ENCODE measurements at regions not wholly inside any gene's neighbourhood (a gene's known extent, or its start where the extent isn't known, plus 50 kb on each side); places are given as distances from the start of the nearest gene placed in this dataset.
A peak's percentile ranks its signal among the peaks of the same experiment; 100 is the strongest.
"Not testable (repeated sequence)": the region's sequence is repeated elsewhere in the genome, so short reads cannot be mapped to it uniquely, and the experiment has no call there.

DNA sequence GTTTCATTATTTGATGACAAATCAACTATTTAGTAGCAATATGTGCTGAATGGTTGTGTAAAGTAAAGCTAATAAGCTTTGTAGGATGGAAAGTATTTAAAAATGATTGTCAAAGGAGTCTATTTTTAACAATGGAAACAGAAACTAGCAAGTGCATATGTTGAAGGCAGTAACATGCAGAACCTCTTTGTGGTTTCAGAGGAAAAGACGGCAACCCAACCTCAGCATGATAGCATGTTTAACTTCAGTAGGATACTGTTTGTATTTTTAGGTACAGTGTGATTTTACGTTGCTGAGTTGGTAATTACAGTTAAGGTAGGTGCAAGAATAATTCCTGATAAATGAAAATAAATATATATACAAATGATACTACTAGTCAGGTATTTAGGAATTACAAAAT lies 545.4 kb downstream of the CDY1 start:
- not testable (repeated sequence) for DNase-seq (ENCODE audit: low spot score)

DNA sequence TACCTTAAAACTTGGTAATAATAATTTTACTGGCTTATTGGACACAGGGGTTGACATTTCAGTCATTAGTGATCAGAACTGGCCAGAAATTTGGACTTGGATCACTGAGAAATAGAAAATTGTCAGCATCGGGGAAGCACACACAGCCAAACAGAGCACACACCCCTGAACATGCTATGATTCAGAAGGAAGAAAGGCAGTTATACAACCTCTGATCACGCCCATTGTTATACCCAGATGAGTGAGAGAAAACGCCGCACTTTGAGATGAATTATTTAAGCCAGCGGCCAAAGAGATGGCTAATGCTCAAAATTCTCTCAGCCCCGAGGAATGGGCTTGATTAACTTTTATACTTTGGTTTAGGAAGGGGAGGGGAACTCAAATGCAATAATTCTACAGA lies 557.4 kb downstream of the CDY1 start:
- DNase-seq (ENCODE audit: low spot score) = not testable (repeated sequence)

DNA sequence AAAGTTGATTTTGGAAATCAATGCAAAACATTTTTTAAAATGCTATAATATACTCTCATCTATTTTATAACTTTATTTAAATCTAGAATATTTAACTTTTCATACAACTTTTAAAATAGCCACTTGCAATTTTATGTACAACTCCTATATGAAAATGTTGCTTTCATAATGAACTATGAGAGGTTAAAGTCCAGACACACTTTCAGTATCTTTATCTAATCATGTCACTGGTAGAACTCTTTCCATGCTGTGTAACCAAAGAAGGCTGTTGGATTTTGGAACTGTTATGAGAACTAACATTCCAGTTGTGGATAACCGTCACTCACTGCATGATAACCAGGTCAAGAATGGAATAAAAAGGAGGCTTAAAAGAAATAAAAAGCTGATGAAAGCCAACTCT lies 603.1 kb downstream of the CDY1 start:
- DNase-seq (ENCODE audit: low spot score) = not testable (repeated sequence)

DNA sequence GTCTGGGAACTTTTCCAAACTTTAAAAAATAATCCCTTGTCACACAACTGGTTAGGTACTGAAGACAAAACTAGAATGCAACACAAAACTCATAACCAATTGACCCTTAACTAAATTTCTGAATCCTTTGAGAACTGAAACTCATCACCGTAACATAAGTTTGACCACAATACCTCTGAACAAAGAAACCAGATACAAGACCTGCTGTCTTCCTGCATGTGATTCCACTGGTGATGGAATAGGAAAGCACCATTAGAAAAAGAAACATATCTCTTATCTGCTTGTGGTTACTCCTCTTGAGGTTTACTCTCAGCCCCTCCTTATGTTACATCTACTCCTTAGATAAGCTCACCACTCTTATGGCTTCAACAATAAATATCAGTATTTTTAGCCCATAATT lies 603.6 kb downstream of the CDY1 start:
- not testable (repeated sequence) for DNase-seq (ENCODE audit: low spot score)

DNA sequence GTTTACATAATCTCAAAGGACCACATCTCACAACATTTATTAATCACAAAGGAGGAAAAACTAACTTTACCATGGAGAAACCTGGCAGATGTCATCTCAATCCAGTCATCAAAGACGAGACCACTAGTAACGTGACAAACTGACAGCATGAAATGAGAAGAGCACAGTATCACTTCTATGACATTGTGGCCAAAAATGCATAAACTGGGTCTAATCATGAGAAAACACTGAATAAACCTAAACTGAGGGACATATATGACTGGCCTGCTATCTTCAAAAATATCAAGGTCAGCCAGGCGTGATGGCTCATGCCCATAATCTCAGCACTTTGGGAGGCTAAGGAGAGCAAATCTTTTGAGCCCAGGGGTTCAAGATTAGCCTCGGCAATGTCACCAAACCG lies 619.0 kb downstream of the CDY1 start:
- not testable (repeated sequence) for DNase-seq (ENCODE audit: low spot score)

DNA sequence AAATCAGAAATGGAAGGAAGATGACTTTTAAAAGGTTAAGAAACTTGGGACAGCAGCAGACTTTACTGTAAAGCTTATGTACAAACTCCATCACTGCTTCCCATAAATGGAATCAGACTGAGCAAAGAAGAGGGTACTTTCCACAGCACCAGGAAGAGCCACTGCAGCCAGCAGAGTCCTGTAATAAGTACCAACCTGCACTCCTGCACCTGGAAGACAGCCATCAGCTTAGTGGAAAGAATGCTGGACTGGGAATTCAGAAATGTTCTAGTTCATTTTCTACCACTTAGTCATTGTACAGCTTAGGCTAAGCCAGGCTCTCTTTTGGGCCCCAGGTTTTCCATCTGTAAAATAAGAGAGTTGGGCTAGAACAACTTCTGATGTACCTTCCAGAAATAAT lies 632.3 kb downstream of the CDY1 start:
- not testable (repeated sequence) for DNase-seq (ENCODE audit: low spot score)

DNA sequence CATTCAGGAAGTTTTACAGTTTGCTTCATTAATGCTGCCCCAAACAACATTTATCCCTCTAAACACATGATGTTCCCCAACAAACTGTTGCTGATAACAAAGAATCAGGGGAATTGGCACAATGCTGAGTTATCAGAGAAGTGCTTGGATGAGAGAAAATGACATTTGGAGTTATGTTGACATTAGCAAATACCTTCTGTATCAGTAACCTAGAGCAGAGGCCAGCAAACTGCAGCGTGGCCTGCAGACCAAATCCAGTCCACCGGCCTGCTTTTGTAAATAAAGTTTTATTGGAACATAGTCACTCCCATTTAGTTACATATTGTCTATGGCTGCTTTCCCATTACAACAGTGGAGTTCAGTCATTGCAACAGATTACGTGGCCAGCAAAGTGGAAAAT lies 643.5 kb downstream of the CDY1 start:
- DNase-seq (ENCODE audit: low spot score) = not testable (repeated sequence)

DNA sequence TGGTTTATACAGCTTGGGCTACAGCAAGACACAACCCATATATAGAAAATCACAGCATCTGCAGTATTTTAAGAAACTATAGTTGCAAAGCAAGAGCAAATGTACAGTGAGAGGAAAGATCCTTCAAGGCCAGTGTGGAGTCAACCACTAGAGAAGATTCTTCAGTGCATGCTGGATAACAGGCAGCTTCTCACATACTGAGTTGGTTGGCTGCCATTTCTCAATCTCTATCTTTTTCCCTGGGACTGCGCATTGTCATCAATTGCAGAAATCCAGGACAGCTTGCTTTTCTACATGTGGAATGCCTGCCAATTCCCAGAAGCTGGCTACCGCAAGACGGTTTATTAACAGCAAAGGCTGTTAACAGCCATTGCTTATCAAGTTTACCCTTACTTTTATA lies 646.5 kb downstream of the CDY1 start:
- not testable (repeated sequence) for DNase-seq (ENCODE audit: low spot score)

DNA sequence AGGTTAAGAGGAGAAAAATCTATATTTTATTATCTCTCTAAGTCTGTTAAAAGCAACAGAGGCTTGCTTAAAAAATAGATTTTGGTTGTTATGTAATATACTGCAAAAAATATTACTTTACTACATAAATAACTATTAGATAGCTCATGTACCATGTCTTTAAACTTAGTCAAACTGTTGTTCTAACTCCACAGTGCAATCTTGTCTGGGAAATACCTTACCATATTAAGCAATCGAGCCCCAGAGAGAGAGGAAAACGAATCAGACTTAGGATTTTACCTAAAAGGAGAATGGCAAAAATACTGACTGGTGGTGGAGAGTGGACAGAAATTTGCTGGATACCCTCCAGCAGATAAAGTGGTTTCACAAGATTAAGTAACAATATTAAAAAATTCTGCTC lies 647.0 kb downstream of the CDY1 start:
- DNase-seq (ENCODE audit: low spot score) = not testable (repeated sequence)

DNA sequence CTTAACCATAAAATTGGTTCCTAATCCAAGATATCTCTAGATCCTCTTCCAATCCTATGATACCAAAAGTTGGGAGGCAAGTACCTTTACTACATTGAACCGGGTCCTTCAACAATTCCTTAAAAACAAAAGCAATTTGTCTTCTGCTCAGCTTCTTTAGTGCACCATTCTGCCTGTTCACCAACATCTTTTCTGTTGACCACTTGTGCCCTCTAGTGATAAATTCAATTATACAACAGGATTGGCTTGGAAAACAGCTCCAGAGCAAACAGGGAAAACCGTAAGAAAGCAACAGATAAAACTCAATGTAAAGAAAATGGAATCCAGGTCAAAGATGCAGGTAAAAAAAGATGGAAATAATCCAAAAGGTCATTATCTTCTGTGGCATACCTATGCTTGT lies 651.2 kb downstream of the CDY1 start:
- DNase-seq (ENCODE audit: low spot score) = not testable (repeated sequence)

DNA sequence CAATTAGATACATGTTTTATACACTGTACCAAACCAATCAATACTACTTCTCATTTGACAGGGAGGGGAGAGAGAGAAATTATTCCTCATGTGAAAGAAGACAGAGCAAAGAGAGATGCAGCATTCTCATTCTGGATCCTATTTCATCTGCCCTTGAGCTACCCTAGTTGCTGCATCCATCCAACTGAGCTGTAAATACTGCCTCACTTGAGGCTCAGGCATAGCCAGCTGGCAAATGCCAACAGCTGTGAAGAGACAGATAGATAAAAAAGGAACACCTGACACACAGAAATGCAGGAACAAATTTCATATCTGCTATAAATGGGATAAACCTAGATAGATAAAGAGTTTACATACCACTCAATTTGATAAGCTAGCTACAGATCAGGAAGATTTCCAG lies 684.1 kb downstream of the CDY1 start:
- DNase-seq (ENCODE audit: low spot score) = not testable (repeated sequence)

DNA sequence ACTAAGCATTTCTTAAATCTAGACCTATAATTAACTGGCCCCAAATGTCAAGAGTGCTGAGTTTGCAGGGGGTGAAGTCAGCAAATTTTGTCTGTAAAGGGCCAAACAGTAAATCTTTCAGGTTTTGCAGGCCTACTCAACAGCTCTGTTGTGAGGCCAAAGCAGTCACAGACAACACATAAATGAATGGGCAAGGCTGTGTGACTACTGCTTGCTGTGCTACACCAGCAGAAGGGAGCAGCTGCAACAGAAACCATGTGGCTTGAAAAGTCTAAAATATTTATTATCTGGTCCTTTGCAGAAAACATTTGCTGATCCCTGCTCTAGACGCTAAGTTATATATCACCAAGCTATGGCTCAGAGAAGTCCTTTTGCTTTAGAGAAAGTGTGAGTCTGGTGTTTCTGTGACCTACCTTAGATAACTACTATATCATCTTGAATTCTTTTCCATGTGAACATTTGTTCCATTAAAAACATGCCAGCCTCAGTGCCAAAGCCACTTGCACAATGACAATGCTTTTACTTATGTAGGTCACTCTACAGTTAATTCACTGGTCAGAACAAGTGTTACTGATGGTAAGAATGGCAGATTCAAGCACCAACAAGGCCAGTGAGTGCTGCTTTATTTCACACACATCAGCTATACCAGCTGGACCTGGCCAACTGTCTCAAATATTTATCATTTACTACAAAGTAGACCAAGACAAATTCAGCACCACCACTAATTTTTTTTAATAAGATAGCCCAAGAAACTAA lies 684.9 kb downstream of the CDY1 start:
- not testable (repeated sequence) for DNase-seq (ENCODE audit: low spot score)

DNA sequence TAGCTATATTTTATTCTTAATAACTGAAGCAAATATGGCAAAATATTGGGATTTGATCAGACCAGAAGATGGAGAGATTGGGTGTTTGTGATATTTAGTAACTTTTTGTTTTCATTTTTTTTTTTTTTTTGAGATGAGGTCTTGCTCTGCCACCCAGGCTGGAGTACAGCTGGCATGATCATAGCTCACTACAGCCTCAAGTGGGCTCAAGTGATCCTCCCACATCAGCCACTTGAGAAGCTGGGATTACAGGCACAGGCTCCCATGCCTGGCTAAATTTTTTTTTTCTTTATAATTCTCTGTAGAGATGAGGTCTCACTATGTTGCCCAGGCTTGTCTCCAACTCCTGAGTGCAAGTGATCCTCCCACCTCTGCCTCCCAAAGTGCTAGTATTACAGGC lies 686.4 kb downstream of the CDY1 start:
- DNase-seq (ENCODE audit: low spot score) = not testable (repeated sequence)

DNA sequence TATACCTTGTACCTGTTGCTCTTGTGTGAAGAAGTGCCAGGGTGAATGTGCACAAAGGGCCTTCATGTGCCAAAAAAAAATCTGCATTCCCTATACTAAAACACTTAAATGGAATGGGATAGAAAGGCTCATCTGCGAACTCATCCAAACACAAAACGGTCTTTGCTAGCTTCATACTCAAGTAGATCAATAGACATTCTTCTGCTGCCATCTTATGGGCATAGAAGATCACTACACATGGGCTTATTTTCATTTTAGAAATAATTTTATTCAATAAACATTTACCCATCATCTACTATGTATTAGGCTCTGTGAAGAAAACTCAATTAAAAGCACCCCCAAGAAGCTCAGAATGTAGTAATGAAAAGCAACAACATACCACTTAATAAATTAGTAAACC lies 693.1 kb downstream of the CDY1 start:
- DNase-seq (ENCODE audit: low spot score) = peak; percentile 32

DNA sequence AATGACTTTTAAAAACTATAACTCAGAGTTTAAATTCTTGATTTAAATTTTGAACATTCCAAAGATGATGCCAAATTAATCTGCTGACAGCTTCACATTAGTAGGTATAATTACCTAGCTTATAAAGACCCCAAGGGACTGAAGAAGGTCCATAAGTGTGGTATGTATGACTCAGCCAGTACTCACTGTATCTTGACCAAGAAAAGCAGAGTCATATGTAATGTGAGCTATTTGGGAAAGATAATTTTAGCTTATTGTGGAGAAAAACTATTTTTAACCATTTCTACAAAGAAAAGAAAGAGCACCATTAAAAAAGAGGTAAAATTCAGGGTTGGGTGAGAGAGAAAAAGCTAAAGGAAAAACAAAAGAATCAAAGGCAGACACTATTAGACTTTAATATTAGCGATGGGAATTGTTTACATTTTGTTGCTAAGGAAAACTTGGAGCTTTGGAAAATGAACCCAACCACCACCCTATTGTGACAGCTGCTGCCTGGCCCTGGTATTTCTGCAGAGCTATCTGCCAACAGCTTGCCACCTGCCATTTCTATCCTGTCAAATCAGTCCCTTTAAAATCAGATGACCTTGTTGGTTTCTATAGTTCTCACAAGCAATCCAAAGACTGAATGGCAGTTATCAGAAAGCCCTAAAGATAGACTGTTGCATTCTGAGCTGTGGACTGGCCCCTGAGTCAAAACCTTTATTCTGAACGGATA lies 697.7 kb downstream of the CDY1 start:
- not testable (repeated sequence) for DNase-seq (ENCODE audit: low spot score)

DNA sequence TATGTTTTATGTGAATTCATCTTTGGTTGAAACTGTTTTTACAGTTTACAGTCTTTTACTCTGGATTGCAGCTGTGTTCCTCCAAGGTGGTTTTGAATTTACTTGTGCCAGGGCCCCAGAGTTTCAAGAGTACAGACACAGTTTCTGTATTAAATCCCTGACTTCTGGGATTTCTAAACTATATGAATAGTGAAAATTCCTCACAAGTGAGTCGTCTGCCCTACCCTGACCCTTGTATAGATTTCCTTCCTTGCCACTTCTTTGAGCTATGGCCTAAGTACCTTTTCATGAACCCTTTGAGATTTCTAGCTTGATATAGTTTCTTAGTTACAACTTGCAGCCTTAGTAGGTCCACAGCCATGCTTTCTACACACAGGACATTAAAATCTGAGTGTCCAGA lies 700.8 kb downstream of the CDY1 start:
- not testable (repeated sequence) for DNase-seq (ENCODE audit: low spot score)

DNA sequence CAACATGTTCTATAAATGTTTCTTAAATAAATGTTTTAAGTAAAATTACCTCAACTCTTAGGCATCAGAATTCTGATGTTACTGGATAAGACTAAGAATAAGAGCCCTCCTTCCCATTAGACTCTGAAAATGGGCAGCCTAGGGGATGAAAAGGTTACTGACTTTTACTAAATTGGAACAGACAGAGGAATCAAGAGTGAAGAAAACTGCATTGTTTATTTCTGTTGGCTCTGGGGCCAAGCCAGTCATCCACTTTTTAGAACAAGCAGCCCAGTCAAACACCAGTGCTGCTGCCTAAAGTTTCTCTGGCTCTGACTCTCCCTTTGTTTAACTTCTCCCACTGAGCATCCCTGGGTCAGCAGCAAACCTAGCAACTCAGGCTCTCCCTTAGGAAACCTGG lies 731.0 kb downstream of the CDY1 start:
- not testable (repeated sequence) for DNase-seq (ENCODE audit: low spot score)

DNA sequence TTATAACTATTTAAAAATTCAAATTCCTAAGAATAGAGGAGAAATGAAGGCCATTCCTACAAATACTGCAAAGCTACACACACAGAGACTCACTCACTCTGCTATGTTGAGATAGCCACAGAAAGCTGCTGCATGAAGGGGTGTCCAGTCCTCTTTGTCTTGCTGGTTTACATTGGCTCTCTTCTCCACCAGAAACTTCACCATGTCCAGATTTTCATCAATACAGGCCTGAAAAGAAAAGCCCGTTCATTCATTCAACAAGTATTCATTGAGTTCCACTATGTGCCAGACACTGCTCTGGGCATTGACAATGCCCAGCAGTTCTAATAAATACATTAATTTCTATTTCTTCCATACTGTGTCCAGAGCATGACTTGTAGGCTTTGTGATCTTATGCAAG lies 732.3 kb downstream of the CDY1 start:
- DNase-seq (ENCODE audit: low spot score) = no peak

DNA sequence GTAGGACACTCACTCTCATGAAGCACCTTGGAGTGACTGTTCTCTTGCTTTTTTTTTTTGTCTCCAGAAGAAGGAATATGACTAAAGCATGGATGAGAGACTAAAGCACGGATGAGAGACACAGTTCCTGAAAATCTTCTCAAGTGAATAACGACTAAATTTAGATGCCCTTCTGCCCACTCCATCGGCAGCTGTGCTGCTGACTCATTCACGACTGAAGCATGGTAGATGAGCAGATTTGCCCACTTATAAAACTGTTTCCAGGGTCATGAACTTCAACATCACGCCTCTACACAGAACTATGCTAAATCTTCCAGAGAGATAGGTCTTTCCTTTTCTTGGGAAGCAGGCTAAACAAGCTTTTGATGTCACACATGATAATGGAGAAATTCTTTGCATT lies 738.0 kb downstream of the CDY1 start:
- DNase-seq (ENCODE audit: low spot score) = not testable (repeated sequence)

DNA sequence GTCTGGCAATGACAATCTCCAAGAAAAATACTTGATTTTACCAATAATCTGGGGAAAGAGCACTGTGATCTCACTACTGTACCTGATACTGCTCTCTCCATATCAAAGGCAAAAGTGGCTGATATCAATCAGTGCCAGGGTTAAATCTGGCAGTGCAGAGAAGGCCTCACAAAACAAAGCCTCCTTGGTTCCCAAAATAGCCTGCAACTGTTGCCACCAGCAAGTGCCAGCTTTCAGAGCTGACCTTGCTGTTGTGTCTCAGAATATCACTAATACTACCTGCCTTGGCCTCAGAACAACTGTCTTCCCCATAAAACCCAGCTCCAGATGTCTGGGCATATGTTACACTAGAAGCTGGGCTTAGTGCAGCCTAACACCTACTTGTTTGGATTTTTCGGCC lies 738.6 kb downstream of the CDY1 start:
- DNase-seq (ENCODE audit: low spot score) = not testable (repeated sequence)

DNA sequence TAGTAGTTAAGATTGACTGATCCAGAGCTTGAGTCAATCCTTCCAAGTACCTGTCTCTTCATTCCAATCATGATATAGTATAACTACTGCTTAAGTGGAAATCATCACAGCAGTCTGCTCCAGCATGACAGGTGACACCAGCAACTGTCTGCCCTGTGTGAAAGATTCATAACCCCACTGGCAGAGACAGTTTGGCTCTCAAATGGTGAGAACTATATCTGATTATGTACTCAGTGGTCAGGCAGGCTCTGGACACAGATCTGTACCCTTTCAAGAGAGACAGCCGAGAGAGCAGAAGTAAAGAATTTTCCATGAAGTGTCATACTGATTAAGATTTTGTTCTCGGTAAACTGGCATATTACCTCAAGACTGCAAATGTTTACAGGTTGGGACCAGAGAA lies 741.5 kb downstream of the CDY1 start:
- DNase-seq (ENCODE audit: low spot score) = not testable (repeated sequence)

DNA sequence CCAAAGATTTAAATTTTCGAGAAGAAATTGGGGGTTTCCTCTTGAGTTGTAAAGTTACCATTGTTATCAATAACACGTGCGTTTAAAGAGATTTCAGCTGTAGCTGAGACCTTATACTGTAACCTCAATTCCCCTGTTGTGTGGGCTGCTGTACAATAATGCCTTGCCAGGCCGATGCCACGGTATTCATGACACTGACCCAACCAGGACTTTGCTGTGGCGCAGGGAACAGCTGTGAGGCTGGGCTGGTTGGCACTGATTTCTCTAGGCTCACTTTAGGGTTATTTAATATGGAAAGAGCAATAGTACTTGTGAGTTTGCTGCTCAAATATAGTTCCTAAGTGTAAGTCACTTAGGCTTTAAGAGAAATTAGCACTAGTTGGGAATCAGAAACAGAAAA lies 744.2 kb downstream of the CDY1 start:
- not testable (repeated sequence) for DNase-seq (ENCODE audit: low spot score)

DNA sequence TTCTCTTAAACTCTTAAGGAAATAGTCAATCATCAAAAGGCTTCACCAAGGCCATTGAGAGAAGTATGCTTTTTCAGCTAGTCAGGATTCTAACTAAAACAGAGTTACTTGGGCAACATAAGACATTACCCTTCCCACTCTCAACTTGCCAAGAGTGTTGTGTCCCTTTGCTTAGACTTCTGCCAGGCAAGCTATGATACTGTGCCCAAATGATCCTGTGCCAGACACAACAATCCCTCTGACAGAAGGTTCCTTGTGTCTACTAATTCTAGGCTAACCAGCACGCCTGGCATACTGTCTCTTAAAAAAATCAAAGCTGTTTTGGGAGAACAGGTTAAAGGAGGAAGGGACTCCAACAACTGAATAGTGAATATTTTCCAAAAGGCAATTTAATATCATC lies 750.6 kb downstream of the CDY1 start:
- DNase-seq (ENCODE audit: low spot score) = not testable (repeated sequence)

Measured in kidney tubule cell (primary cell).